AG10803 (cell line): ENCODE measurements at regions not wholly inside any gene's neighbourhood (a gene's known extent, or its start where the extent isn't known, plus 50 kb on each side); places are given as distances from the start of the nearest gene placed in this dataset.

Source experiments
- DNase-seq: peaks from one replicate; pipeline ENCODE4 v3.0.0; 2010; ENCODE audit warnings: low read depth
- H3K4me3 ChIP-seq: 2 replicates; pipeline ENCODE4 v1.5.1; 2011; ENCODE audit warnings: mild to moderate bottlenecking, low read length, control low read depth
- TF ChIP-seq, protein P1 (sequence below): conservative IDR thresholded peaks from 2 replicates; pipeline ENCODE4 v1.5.1; 2011; ENCODE audit warnings: mild to moderate bottlenecking, low read length, control low read depth, inconsistent platforms

DNA sequence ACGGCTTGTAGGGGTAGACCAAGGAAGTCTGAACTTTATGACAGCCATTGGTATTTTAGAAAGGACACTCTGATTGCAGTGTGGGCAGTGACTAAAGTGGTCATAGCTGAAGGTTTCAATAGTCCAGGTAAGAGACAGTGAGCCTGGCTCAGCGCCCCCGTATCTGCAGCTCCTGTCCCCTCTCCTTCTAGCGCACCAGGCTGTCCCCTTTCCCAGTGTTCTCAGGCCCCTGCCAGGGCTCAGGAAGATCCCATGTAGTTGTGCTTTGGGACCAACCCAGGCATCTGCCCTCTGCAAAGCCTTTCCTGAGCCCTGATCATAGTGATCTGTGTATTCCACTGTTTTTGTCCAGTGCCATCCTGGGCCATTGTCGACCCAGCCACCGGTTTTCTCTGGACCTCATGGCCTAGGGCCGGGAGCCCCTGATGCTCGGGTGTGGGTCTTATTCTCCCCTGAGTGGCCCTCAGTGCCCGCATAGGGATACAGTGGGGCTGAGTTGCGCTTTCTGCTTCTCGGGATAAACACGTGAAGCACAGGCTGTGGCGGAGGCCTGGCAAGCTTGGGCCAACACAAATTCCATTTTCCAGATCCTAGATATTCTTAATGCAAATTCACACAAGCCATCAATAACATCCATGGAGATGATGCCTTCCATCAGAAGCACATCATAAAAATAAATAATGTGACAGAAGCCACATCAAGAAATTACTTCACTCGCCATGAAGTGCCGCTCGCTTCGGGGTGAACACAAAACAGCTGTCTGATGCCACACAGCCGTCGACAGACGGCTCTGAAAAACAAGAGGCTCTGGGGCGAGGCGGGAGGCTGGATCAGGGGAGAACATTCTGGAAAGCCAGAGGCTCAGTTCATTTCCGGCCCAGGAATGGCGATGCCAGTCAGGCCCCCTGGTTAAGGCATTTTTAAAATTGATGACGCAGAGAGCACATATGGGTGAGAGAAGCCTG is 805.0 kb downstream of the TBC1D22A start:
- no peak overlapping the region for H3K4me3 ChIP-seq
- DNase-seq: no peak

DNA sequence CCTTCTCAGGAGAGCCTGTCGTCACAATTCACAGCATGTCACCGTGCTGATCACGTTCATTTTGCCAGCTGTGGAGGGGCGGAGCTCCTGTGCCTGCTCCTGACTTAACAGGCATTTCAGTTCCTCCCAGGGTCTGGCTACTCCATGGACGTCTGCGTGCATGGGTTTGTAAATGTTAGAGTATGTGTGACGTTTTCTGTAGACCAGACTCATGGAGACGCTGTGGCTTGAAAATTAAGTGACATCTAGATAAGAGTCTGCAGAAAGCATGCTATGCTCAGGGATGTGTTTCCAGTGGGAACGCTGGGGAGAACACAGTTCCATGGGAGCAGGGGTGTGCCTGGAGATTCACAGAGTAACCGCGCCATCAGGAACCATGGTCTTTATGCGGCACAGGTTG is 804.0 kb downstream of the TBC1D22A start:
- DNase-seq: no peak
- no peak overlapping the region for H3K4me3 ChIP-seq

More for the DNA sequence above, 805.0 kb downstream of the TBC1D22A start:
- TF ChIP-seq, protein P1, sequence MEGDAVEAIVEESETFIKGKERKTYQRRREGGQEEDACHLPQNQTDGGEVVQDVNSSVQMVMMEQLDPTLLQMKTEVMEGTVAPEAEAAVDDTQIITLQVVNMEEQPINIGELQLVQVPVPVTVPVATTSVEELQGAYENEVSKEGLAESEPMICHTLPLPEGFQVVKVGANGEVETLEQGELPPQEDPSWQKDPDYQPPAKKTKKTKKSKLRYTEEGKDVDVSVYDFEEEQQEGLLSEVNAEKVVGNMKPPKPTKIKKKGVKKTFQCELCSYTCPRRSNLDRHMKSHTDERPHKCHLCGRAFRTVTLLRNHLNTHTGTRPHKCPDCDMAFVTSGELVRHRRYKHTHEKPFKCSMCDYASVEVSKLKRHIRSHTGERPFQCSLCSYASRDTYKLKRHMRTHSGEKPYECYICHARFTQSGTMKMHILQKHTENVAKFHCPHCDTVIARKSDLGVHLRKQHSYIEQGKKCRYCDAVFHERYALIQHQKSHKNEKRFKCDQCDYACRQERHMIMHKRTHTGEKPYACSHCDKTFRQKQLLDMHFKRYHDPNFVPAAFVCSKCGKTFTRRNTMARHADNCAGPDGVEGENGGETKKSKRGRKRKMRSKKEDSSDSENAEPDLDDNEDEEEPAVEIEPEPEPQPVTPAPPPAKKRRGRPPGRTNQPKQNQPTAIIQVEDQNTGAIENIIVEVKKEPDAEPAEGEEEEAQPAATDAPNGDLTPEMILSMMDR: no peak

DNA sequence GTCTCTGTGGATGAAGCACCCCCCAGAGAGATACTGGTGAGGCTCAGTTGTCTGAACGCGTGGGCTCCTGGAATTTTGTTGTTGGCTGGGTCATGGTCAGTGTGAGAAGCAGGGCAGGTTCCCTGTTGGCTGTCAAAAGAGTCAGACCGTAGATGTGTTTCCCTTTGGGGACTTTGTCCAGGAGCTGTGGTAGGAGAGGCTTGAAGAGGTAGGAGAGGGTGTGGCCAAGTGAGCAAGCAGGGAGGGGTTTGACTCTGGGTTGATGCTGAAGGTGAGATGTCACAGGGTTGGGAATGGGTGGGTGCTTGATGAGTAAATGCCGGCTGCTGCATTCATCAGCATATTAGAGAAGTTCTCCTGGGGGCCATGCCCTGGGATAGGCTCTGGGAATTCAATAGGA is 803.2 kb downstream of the TBC1D22A start:
- TF ChIP-seq, protein P1: no peak
- no peak for DNase-seq
- no peak overlapping the region for H3K4me3 ChIP-seq

More for the DNA sequence above, 804.0 kb downstream of the TBC1D22A start:
- TF ChIP-seq, protein P1: no peak

GRCh38 chr22:47564651-47565434 is 802.4 kb downstream of the TBC1D22A start:
- TF ChIP-seq, protein P1: no peak
- DNase-seq: no peak
- no peak overlapping the region for H3K4me3 ChIP-seq

DNA sequence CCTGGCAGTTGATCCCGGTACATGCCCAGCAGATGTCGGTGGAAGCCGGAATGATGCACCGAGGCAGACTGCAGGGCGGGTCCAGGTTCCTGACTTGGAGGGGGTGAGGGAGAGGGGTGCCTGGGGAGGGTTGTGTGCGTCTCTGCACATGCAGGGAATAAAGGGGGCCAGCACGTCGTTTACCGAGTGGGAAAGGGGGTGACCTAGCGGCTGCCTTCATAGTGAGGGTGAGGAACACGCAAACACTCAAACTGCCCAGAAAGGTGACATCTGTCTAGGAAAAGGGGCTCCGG is 801.7 kb downstream of the TBC1D22A start:
- TF ChIP-seq, protein P1: no peak
- DNase-seq: no peak
- no peak overlapping the region for H3K4me3 ChIP-seq

GRCh38 chr22:47563406-47564157 is 801.1 kb downstream of the TBC1D22A start:
- no peak for DNase-seq
- TF ChIP-seq, protein P1: no peak
- H3K4me3 ChIP-seq: no peak overlapping the region
